RWPE2 (cell line): ENCODE measurements at regions not wholly inside any gene's neighbourhood (a gene's known extent, or its start where the extent isn't known, plus 50 kb on each side); places are given as distances from the start of the nearest gene placed in this dataset.

Source experiments
- ATAC-seq: fragments of 200-7000 bp; cut with Tn5 transposase; 3 replicates; pipeline ENCODE4 v1.9.1; 2021; ENCODE audit warnings: low read depth
- DNase-seq: peaks from one replicate; pipeline ENCODE4 v3.0.0-alpha.2; 2020; ENCODE audit warnings: low spot score
- H3K27ac ChIP-seq: fragments of 450-650 bp; 2 replicates; pipeline ENCODE4 v1.5.1; 2017; ENCODE audit warnings: mild to moderate bottlenecking; ENCODE audit not compliant: poor library complexity, severe bottlenecking
- H3K27me3 ChIP-seq: fragments of 250-450 bp; sonication (Bioruptor Pico); 2 replicates; pipeline ENCODE4 v1.5.1; 2021; ENCODE audit warnings: mild to moderate bottlenecking, moderate library complexity; ENCODE audit not compliant: insufficient read depth, poor library complexity, severe bottlenecking
- H3K36me3 ChIP-seq: fragments of 250-450 bp; sonication (Bioruptor Pico); 2 replicates; pipeline ENCODE4 v1.5.1; 2020; ENCODE audit warnings: low read depth, mild to moderate bottlenecking, moderate library complexity
- H3K4me1 ChIP-seq: fragments of 250-450 bp; sonication (Bioruptor Pico); 2 replicates; pipeline ENCODE4 v1.5.1; 2021; ENCODE audit warnings: mild to moderate bottlenecking, moderate library complexity; ENCODE audit not compliant: insufficient read depth, poor library complexity, severe bottlenecking
- H3K4me3 ChIP-seq: fragments of 250-450 bp; sonication (Bioruptor Pico); 2 replicates; pipeline ENCODE4 v1.5.1; 2021; ENCODE audit warnings: mild to moderate bottlenecking, moderate library complexity; ENCODE audit not compliant: severe bottlenecking
- H3K9me3 ChIP-seq: fragments of 250-450 bp; sonication (Bioruptor Pico); 2 replicates; pipeline ENCODE4 v1.5.1; 2021; ENCODE audit warnings: mild to moderate bottlenecking, moderate library complexity; ENCODE audit not compliant: severe bottlenecking
- CTCF ChIP-seq: fragments of 450-650 bp; IDR thresholded peaks from one replicate; pipeline ENCODE4 v1.5.1; 2017; ENCODE audit warnings: mild to moderate bottlenecking, moderate library complexity; ENCODE audit not compliant: poor library complexity, severe bottlenecking

GRCh38 chr14:44204061-44204835 lies 302.8 kb downstream of the FSCB start:
- Histone ChIP-seq H3K4me3 (no peak overlapping the region), H3K9me3 (no peaks in the 10 kb centered on the region), H3K27ac (no peak overlapping the region), H3K27me3 (peaks cover 9% of the 10 kb centered on the region), H3K4me1 (no peaks in the 10 kb centered on the region), H3K36me3 (no peaks in the 10 kb centered on the region)
- ATAC-seq (no peak), DNase-seq (no peak)
- TF ChIP-seq CTCF, result no peak

- ATAC-seq (no peak), DNase-seq (no peak)
- Histone ChIP-seq H3K4me3 (no peak overlapping the region), H3K27ac (no peak overlapping the region), H3K27me3 (peaks cover 7% of the 10 kb centered on the region), H3K9me3 (no peaks in the 10 kb centered on the region), H3K4me1 (no peaks in the 10 kb centered on the region), H3K36me3 (no peaks in the 10 kb centered on the region)
- TF ChIP-seq CTCF, result no peak
These were observed 326.1 kb downstream of the FSCB start for GRCh38 chr14:44180975-44181374.

GRCh38 chr14:44170556-44170955 lies 336.5 kb downstream of the FSCB start:
- Histone ChIP-seq H3K27ac (no peak overlapping the region), H3K4me3 (no peak overlapping the region), H3K27me3 (peaks cover 18% of the 10 kb centered on the region), H3K9me3 (no peaks in the 10 kb centered on the region), H3K36me3 (no peaks in the 10 kb centered on the region), H3K4me1 (no peaks in the 10 kb centered on the region)
- ATAC-seq (no peak), DNase-seq (no peak)
- TF ChIP-seq CTCF, result no peak

- Histone ChIP-seq H3K4me1 (no peaks in the 10 kb centered on the region), H3K4me3 (no peak overlapping the region), H3K9me3 (no peaks in the 10 kb centered on the region), H3K27ac (no peak overlapping the region), H3K27me3 (peaks cover 23% of the 10 kb centered on the region), H3K36me3 (no peaks in the 10 kb centered on the region)
- no peak for TF ChIP-seq CTCF
- no peak for DNase-seq
- ATAC-seq, result no peak
These were observed 337.0 kb downstream of the FSCB start for GRCh38 chr14:44170101-44170500.

GRCh38 chr14:44168566-44168965 lies 338.5 kb downstream of the FSCB start:
- Histone ChIP-seq H3K27ac (no peak overlapping the region), H3K4me3 (no peak overlapping the region), H3K36me3 (no peaks in the 10 kb centered on the region), H3K27me3 (peaks cover 33% of the 10 kb centered on the region), H3K4me1 (no peaks in the 10 kb centered on the region), H3K9me3 (no peaks in the 10 kb centered on the region)
- no peak for TF ChIP-seq CTCF
- no peak for ATAC-seq
- no peak for DNase-seq
